ENCODE measurements at regions not wholly inside any gene's neighbourhood (a gene's known extent, or its start where the extent isn't known, plus 50 kb on each side); places are given as distances from the start of the nearest gene placed in this dataset.
"Not testable (repeated sequence)": the region's sequence is repeated elsewhere in the genome, so short reads cannot be mapped to it uniquely, and the experiment has no call there.

DNA sequence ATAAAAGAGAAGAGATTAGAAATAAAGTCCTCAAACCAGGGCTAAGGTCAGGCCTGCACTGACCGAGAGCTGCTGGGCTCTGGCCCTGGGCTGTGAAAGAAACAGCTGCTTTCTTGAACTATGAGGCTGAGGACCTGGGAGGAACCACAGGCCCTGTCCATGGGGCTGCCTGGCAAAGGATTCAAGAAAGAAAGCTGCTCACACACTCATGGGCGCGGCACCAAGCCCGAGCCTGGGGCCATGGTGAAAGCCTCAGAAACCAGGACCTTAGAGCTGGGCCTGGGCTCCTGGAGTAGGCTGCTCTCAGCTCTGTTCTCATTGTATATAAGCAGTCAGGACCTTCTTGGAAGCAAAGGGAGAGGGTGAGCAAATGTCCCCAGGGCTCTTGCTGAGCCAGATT is 601.9 kb downstream of the RPIA start:
- not testable (repeated sequence) for DNase-seq (ENCODE audit: low read depth in 2 of 2)

- not testable (repeated sequence) for DNase-seq (ENCODE audit: low read depth in 2 of 2)
Measured at GRCh38 chr2:89294335-89294734, 602.9 kb downstream of the RPIA start.

DNA sequence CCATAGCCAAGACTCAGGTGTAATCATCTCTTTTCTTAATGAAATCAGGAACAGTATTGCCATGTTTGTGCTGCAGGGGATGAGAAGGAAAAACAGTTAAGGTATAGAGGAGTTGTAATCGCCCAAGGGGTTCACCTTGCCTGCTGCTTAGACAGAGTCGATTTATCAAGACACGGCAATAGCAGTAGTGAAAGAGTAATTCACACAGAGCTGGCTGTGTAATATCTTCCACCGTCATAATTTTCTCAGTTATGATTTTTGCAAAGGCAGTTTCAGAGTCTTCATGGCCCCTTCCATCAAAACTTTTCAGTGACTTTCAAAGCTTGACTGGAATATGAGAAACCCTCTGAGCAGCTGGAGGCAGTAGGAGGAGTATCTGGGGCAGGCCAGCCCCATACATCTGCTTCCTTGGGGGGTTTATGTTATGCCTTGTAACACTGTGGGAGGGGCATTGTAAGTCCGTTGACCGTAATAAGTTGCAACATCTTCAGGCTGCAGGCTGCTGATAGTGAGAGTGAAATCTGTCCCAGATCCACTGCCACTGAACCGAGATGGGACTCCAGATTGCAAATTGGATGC is 605.4 kb downstream of the RPIA start:
- DNase-seq (ENCODE audit: low read depth in 2 of 2): not testable (repeated sequence)

DNA sequence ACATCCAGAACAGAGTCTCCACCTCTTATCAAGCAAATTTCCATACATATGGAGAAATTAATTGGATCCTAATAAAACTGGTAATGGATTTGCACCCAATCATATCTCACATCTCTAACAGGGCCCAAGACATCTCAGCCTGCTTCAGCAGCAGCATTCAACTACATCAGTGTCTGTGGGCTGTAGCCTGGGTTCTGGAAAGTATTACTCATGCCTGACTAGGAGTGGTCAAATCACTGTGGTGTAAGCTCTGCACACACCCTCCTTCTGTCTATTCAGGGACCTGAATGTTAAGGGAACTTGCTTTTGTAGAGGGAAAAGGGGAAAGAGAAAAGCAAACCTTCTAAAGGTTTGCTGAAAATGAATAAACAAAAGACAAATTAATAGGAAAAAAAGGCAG is 607.7 kb downstream of the RPIA start:
- not testable (repeated sequence) for DNase-seq (ENCODE audit: low read depth in 2 of 2)

GRCh38 chr2:89305623-89306022 is 614.1 kb downstream of the RPIA start:
- peak in 1 of 2 donors; percentile 50 for DNase-seq (ENCODE audit: low read depth in 2 of 2)

GRCh38 chr2:89306869-89307637 is 615.6 kb downstream of the RPIA start:
- not testable (repeated sequence) for DNase-seq (ENCODE audit: low read depth in 2 of 2)

GRCh38 chr2:89318990-89319389 is 627.5 kb downstream of the RPIA start:
- not testable (repeated sequence) for DNase-seq (ENCODE audit: low read depth in 2 of 2)

- not testable (repeated sequence) for DNase-seq (ENCODE audit: low read depth in 2 of 2)
Measured at GRCh38 chr2:89325894-89326293, 634.4 kb downstream of the RPIA start.

GRCh38 chr2:89326455-89326854 is 635.0 kb downstream of the RPIA start:
- peak in 1 of 2 donors; percentile 2 for DNase-seq (ENCODE audit: low read depth in 2 of 2)

DNA sequence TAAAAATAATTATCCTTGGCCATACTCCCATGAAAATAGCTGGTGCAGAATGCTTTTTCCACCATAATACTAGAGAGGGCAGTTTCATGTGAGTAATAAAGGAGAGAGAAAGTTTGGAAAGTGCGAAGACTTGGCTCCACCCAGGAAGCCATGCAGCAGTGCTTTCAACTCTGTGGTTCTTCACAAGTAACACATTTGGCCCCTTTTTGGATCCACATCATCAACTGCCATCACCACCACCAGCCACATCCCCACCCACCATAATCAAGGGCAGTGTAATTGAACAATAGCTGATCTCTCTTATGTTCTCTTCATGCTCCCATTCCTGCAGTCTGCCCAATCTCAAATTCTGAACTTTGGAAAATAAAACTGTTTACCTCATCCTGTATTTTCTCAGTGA is 637.3 kb downstream of the RPIA start:
- DNase-seq (ENCODE audit: low read depth in 2 of 2): not testable (repeated sequence)

All from dermis microvascular lymphatic vessel endothelial cell (primary cell).